ENCODE measurements at regions not wholly inside any gene's neighbourhood (a gene's known extent, or its start where the extent isn't known, plus 50 kb on each side); places are given as distances from the start of the nearest gene placed in this dataset.
A peak's percentile ranks its signal among the peaks of the same experiment; 100 is the strongest.

DNA sequence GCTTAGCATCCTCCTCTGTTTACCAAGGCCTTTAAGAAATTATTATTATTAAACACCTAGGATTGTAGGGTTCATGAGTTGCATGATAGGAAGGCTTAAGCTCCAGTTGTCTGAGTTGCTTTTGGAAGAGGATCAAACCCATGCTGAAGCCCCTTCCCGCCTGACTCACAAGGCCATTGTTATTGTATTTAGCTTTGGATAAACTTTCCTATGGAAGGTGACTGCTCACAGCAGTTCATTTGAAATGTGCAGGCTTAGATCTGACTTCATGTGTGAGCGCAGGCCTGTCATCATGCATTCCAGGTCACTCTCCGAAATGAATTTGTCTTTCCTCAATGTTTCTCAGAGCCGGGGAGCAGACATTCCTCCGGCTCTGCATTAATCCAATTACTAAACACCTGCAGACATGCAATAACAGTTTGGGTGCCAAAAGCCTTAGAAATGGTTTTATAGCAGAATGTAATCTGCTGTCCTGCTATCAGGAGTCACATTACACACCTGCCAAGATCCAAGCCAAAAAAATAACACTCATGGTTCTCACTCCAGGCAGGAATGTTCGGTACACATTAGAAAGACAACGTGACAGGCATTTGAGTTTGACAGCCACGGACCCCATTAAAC is 119.9 kb downstream of the OSR1 start:
- DNase-seq (ENCODE audit: low read depth in 4 of 4, low spot score in 3 of 4) = no peak

DNA sequence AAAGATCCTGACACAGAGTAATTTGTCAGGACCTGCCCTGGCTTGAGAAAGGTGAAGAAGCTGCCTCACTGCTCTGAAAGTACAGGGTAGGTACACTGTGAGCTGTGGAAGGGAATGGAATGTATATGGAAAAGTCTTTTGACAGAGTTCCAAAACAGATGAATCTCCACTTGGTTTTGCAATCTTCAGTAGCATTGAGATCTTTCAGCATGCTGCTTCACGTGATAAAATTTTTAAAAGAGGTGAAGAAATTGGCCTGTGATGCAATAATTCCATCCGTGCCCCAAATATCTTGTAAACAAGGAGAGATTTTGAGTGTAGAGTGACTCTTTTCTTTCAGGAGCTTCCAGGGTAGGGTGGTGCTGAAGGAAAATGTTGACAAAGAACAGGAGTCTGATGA is 123.1 kb downstream of the OSR1 start:
- no peak for DNase-seq (ENCODE audit: low read depth in 4 of 4, low spot score in 3 of 4)

DNA sequence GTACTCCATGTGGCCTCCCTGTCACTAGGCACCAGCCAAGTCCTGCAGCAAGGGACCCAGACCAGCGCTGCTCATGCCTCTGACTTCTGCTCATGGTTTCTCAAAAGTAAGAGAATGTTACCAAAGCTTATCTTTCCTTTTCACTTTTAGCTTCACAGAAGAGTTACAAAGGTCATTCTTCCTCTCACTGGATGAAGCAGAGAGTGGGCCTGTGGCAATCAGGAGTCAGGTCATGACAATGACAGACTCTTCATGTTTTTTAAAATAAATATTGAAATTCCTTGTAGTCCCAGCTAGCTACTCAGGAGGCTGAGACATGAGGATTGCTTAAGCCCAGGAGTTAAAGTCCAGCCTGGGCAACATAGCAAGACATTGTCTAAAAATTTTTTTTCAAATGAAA is 126.1 kb downstream of the OSR1 start:
- DNase-seq (ENCODE audit: low read depth in 4 of 4, low spot score in 3 of 4) = no peak

DNA sequence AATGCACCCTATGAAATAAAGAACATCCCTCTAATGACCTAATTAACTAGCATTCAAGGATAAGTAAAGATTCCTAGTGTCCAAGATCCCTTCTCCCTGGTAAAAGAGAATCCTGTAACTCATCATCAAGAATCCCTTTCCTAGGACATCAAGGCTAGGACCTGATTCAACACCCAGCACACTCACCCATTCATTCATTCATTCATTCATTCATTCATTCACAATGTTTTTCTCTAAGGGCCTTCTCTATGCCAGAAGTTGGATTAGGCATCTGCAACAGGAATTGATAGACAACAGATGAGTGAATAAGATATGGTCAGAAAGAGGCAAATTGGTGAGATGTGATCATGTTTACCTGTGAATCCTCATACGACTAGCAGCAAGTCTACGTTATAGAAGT is 126.8 kb downstream of the OSR1 start:
- DNase-seq (ENCODE audit: low read depth in 4 of 4, low spot score in 3 of 4) = no peak

DNA sequence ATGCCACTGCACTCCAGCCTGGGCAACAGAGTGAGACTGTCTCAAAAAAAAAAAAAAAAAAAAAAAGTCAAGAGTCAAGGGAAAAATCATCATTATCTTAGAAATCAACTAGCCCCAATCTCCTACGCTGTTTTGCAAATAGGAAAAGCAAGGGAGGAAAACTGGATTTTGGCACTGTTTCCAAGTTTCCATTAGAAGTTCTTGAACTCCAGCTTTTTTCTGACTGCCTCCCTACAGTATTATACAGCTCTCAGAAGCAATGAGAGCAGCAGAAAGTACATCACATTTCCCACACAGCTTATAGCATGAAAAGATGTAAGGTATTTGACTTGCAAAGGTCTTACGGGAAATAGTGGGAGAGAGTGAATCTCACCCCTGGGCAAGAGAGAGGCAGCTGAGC is 127.8 kb downstream of the OSR1 start:
- DNase-seq (ENCODE audit: low read depth in 4 of 4, low spot score in 3 of 4) = peak in 1 of 4 donors; percentile 14

DNA sequence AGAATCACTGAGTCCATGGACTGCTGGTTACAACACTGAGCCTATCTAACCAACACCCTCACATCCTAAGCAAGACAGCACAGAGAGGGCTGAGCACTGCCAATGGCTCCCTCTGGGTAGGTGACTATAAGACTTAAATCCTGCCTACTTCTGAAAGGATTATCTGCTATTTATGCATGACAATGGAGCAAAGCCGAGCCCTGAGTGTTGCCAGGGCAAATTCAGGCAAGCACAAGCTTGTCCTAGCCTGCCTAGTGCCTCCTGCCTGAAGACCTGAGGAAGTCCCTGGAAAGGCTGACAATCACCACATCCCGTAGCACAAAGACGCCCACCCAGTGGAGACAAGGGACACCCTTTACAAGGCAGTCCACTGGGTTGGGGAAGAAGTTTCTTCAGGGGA is 129.7 kb downstream of the OSR1 start:
- DNase-seq (ENCODE audit: low read depth in 4 of 4, low spot score in 3 of 4) = no peak

DNA sequence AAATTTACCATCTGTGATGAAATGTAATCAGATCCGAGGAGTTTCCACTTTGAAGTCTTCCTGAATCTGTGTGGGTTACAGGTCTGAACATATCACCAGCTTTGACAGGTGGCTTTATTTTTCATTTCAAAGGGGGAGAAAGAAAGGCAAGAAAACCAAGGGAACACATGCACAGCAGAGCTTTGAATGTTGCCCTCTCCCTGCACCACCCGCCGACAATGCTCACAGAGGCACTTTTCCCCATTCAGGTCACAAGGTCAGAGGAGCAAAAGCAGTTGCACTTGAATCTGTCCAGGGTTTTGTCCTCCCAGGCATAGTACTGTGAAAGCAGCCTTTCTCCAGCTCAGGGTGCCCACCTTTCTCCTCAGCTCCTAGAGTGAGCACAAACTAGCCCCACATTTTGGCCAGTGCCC is 130.2 kb downstream of the OSR1 start:
- DNase-seq (ENCODE audit: low read depth in 4 of 4, low spot score in 3 of 4) = peak in 1 of 4 donors; percentile 45

DNA sequence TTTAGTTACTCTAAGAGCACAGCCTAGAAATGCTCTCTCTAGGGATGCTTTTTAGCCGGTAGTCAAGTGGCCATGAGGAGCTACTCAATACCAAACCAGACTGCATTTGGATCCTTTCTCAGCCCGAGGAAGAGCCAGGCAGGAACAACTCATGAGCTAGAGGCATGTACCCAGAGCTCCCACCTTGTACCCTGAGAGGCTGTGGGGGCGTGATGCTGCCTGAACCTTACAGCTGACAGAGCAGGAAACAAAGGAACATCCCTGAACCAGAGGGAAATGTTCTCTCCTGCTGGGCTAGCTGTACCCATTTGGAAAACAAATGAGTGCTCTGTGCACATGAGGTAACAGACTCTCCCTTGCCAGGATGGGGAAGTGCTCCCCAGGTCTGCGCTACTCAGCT is 131.6 kb downstream of the OSR1 start:
- DNase-seq (ENCODE audit: low read depth in 4 of 4, low spot score in 3 of 4) = no peak

DNA sequence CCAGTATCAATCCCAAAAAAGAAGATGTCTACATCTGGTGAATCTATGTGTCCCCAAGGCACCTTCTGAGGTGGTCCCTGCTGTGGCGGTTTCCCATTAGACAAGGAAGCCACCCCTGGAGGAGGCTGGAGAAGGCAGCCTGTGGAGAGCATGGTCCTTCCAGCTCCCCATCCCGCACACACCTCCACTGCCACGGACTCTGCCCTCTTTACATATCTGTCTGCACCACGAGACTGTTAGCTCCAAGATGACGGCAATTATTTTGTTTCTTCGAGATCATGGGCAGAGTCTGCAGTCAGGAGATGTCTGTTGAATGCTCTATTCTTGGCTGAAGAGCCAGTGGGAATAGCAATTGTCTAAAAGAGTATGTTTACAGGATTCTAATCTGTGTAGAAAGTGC is 132.0 kb downstream of the OSR1 start:
- no peak for DNase-seq (ENCODE audit: low read depth in 4 of 4, low spot score in 3 of 4)

DNA sequence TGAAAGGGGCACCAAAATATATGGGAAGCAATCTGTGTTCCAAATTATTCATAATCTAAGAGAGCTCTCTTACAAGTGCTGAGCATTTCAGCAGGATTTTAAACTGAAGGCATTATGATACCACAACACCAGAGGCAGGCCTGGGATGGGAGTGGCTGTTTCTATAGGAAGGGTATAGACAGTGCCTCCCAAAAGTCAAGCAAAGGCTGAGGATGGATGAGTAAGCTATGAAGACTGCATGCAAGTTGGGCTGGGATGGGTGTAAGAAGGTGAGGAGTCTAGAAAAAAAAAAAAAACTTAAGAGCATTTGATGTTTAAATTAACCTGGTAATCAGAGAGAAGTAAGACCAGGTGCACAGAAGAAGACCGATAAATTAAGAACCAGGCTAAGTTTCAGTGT is 132.5 kb downstream of the OSR1 start:
- no peak for DNase-seq (ENCODE audit: low read depth in 4 of 4, low spot score in 3 of 4)

DNA sequence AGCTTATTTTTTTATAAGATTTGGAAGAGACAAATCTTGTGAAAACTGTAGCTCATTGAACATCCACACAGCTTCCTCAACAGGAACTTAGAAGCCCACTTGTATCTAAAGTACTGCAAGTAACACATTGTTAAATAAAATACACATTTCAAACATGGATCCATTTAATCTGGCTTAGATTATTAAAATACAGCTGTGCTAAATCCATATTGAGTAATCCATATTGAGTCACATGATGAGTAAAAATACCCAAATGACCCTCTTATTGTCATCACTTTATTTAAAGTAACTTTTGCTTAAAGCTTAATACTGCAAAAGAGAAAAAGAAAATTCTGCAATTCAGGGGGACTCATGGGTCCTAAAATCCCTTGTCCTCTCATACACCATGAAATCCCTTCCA is 133.3 kb downstream of the OSR1 start:
- DNase-seq (ENCODE audit: low read depth in 4 of 4, low spot score in 3 of 4) = no peak

DNA sequence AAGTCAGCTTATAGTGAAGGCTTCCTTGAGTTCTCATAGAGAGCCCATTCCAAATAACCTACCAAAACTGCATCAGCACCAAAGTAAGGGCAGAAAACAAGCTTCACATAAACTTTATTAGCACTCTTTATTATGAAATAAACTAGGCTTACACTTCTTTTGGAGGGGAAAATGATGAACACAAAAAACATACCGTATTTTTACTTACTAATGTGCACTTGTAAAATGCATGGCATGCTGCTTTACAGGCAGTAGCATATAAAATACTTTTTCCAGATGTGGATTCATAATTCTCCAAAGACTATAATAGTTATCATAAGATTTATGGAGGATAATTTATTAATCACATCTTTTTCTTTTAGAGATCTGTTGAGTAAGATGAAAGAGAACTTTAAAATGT is 133.9 kb downstream of the OSR1 start:
- DNase-seq (ENCODE audit: low read depth in 4 of 4, low spot score in 3 of 4) = no peak

DNA sequence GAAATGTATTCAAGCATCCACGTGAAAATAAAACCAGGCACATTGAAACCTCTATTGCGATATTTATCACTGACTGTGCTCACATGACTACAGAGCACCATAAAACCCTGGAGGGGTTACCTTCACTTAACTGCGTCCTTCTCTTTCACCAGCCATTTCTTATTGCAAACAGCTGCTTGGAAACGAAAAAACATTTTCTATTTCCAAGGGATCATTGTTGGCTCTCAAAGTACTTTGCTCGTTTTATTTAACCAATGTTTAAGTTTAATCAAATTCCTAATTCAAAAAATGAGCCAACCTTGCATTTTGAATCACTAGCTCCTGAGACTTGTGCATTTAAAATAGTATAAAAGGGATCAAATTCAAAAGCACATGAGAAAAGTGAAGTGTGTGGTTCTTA is 134.4 kb downstream of the OSR1 start:
- no peak for DNase-seq (ENCODE audit: low read depth in 4 of 4, low spot score in 3 of 4)

DNA sequence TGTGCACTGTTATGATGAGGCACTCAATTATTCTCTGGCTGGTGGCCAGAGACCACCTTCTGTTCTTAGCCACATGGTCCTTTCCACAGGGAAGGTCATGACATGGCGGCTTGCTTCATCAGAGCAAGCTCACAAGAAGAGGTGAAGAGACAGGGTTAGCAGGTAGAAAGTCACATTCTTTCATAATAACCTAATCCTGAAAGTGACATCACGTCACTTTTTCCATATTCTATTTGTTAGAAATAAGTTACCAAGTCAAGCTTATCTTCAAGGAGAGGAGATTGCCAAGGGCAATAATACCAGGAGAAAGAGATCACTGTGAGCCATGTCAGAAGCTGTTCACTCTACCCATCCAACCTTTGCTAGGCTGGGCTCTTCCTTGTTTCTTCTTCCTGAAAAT is 139.4 kb downstream of the OSR1 start:
- no peak for DNase-seq (ENCODE audit: low read depth in 4 of 4, low spot score in 3 of 4)

DNA sequence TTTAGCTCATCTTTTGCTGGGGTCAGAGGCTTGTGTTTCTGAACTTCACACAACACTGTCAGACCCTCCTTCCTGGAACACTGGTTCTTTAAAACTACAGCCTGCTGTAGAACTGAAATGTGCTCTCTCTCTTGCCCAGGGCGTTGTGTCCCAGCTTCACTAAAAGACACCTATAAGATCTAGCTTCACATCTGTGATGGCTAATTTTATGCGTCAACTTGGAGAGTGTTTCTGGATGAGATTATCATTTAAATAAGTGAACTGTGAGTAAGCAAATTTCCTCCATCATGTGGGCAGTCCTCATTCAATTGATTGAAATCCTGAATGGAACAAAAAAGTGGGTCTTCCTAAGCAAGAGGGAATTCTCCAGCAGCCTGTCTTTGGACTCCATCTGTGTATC is 140.3 kb downstream of the OSR1 start:
- DNase-seq (ENCODE audit: low read depth in 4 of 4, low spot score in 3 of 4) = no peak

DNA sequence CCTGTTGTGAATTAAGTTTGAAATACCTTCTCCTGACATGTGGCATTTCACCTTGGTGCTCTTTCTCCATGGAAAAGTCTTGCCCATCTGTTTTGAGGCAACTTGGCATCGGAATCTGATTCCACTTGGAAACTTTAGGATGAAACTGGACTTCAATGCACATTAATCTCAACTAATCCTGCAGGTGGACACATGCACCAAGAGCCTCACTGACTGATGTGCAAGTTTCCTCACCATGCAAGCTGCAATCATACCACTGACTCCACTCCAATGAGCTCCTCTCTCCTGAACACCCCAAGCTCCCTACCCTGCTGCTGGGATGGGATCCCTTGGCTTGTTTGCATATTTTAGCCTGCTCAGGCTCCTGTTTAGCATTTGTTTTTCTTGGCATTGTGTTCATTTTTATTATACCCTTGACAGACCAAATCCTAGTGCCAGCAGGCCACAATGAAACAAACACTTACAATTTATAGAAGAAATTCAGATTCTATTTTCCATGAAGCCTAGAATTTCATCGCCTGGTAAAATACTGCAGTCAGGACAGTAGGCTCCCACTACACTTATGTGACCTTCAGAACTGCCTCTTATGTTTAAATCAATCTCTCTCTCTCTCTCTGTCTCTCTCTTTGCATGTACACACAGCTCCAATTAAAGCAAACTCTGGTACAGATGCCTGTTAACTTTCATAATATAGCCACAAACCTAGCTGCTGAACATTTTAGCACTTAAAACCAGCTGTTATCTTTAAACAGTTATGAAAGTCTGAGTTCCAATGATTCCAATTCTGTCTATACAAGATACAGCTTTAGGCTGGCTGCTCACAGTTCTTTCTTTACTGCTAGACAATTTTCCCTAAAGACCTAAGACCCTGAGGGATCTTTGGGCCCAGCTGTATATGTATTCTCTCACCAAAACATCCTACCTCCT is 141.5 kb downstream of the OSR1 start:
- DNase-seq (ENCODE audit: low read depth in 4 of 4, low spot score in 3 of 4) = no peak

DNA sequence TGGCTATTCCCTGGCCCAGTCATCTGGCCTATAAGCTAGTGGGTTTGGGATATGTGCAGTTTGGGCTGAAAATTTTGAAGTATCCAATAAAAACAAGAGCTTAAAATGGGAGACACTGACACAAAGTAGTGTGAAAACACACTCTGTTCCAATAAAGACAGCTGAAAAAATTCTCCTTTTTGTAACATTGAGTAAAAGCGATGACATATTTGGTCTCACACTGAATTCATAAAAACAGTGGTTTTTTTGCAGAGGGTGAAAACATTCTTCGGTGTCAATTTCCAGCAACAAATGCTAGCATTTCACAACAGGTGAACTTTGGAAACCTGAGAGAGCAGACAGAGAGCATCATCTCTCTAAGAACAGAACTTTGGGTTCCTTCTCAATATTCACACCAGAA is 142.2 kb downstream of the OSR1 start:
- DNase-seq (ENCODE audit: low read depth in 4 of 4, low spot score in 3 of 4) = no peak

DNA sequence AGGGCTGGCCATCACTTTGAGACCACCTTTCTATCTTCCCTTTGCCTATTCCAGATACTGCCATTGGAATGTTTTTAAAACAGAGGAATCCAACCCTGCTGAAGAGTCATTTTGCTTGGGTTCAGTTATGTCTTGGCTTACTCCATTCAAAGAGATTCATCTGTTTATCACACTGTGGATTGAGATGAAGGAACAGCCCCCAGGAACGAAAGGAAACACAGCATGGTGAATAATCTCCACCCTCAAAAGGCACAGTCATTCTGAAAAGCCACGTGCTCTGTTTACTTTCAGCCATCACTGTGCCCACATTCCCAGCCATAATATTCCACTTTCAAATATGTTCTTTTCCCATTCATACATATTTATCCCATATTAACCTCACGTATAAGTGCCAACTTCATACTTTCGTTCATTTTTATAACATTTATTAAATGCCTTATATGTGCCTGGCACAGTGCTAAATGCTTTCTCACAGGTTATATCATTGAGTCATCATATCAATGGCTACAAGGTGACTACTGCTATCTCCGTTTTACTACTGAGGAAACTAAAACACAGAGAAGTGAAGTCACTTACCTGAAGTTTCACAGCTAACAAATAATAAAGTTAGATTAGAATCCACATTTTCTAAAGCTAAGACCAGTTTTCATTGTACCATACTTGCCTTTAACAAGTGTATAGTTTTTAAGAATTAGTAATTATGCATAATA is 143.6 kb downstream of the OSR1 start:
- no peak for DNase-seq (ENCODE audit: low read depth in 4 of 4, low spot score in 3 of 4)

DNA sequence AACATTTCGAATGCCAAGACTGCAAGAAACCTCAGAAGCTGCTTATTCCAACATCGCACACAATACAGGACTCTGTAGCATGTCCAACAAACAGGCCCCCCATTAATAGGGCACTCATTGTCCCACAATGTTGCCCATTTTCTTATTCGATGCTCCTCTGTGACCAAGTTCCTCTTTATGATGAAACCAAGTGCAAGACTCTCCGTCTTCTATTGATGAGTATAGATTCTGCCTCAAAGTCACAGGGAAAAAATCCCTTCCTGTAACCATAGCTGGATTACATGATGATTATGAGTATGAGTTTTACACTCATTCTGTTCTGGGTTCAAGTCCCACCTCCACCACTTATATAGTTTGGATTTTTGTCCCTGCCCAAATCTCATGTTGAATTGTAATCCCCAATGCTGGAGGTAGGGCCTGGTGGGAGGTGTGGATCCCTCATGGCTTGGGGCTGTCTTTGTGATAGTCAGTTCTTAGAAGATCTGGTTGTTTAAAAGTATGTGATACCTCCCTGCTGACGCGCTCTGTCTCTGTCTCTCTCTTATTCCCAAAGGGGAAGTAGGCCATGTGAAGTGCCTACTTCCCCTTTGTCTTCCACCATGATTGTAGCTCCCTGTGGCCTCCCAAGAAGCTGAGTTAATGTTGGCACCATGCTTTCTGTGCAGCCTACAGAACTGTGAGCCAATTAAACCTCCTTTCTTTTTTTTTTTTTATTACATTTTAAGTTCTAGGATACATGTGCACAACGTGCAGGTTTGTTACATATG is 148.7 kb downstream of the OSR1 start:
- DNase-seq (ENCODE audit: low read depth in 4 of 4, low spot score in 3 of 4) = no peak

DNA sequence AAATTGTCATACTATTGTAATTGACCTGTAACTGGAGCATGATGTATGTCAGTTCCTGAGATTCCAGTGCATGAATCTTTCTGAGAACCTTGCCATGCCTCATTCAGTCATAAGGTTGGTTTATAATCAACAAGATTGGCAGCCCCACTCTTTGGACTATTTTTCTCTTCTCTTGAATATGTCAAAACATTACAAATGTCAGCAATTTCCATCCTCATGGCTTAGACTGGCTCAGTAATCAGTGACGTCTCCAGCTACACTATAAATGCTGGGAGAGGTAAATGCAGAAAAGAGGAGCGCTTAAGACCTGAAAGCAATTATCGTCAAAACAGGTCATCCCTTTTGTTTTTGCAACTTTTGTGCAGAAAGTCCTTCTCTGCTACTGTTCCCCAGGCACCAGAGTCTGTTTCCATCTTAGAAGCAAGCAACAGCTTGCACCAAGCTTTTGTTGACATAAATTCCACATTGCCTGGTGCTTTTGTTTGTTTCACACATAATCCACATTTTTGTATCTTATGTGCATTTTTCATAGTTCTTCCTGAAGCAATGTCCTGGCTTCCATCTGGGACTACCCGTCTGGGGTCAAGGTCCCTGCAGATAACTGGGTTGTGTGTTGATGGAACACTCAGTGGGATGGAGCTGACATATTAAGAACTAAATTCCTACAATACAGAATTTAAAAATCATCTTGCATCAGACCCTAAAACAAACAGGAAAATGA is 149.8 kb downstream of the OSR1 start:
- no peak for DNase-seq (ENCODE audit: low read depth in 4 of 4, low spot score in 3 of 4)
